Neural cell (in vitro differentiated cells): ENCODE measurements at regions not wholly inside any gene's neighbourhood (a gene's known extent, or its start where the extent isn't known, plus 50 kb on each side); places are given as distances from the start of the nearest gene placed in this dataset.

Experiments
- H2AFZ ChIP-seq: fragments of 200-600, 300-800 bp; sonication (generic), shearing (Covaris generic); 2 replicates; pipeline ENCODE4 v1.6.0; 2014; ENCODE audit warnings: low read depth, mild to moderate bottlenecking, antibody characterized with exemption, low read length, moderate library complexity
- H3F3A ChIP-seq: fragments of 200-600 bp; shearing (Covaris generic); 2 replicates; pipeline ENCODE4 v1.6.1; 2016; ENCODE audit warnings: mild to moderate bottlenecking, moderate library complexity, mixed read lengths, antibody characterized with exemption, low read length; ENCODE audit not compliant: insufficient read depth, poor library complexity, severe bottlenecking
- H3K27ac ChIP-seq: fragments of 200-600, 300-800 bp; sonication (generic), shearing (Covaris generic); 2 replicates; pipeline ENCODE4 v1.5.1; 2014; ENCODE audit warnings: mild to moderate bottlenecking, low read length, moderate library complexity
- H3K27me3 ChIP-seq: fragments of 300-800, 200-600 bp; sonication (generic), shearing (Covaris generic); 2 replicates; pipeline ENCODE4 v1.6.0; 2014; ENCODE audit warnings: mild to moderate bottlenecking, low read depth, low read length, moderate library complexity; ENCODE audit not compliant: insufficient read depth
- H3K36me3 ChIP-seq: fragments of 300-800, 200-600 bp; sonication (generic), shearing (Covaris generic); 2 replicates; pipeline ENCODE4 v1.5.1; 2014; ENCODE audit warnings: mild to moderate bottlenecking, antibody characterized with exemption, low read length, moderate library complexity; ENCODE audit not compliant: insufficient read depth
- H3K4me2 ChIP-seq: fragments of 300-800, 200-600 bp; sonication (generic), shearing (Covaris generic); 2 replicates; pipeline ENCODE4 v1.6.0; 2014; ENCODE audit warnings: mild to moderate bottlenecking, low read length
- H3K4me3 ChIP-seq: fragments of 300-800, 200-600 bp; sonication (generic), shearing (Covaris generic); 2 replicates; pipeline ENCODE4 v1.5.1; 2014; ENCODE audit warnings: mild to moderate bottlenecking, low read length, moderate library complexity
- H3K79me2 ChIP-seq: fragments of 200-600 bp; shearing (Covaris generic); replicated peaks from 2 replicates; pipeline ENCODE4 v1.6.0; 2014; ENCODE audit warnings: mild to moderate bottlenecking, low read length, moderate library complexity; ENCODE audit not compliant: insufficient read depth
- H3K9ac ChIP-seq: fragments of 300-800, 200-600 bp; sonication (generic), shearing (Covaris generic); 2 replicates; pipeline ENCODE4 v1.6.1; 2016; ENCODE audit warnings: mild to moderate bottlenecking, low read length, mixed read lengths
- H3K9me2 ChIP-seq: fragments of 200-600 bp; shearing (Covaris generic); 2 replicates; pipeline ENCODE4 v1.6.1; 2016; ENCODE audit warnings: mild to moderate bottlenecking, low read length, mixed read lengths; ENCODE audit not compliant: insufficient read depth
- H3K9me3 ChIP-seq: fragments of 200-600, 300-800 bp; sonication (generic), shearing (Covaris generic); 2 replicates; pipeline ENCODE4 v1.6.1; 2016; ENCODE audit warnings: mild to moderate bottlenecking, mixed run types, low read length, moderate library complexity, mixed read lengths
- H4K20me1 ChIP-seq: fragments of 200-600 bp; shearing (Covaris generic); 2 replicates; pipeline ENCODE4 v1.6.1; 2016; ENCODE audit warnings: mild to moderate bottlenecking, mixed run types; ENCODE audit not compliant: insufficient read depth
- EP300 ChIP-seq: fragments of 450-650 bp; conservative IDR thresholded peaks from 2 replicates; pipeline ENCODE4 v1.6.1; 2014; ENCODE audit warnings: antibody characterized with exemption, mild to moderate bottlenecking, moderate library complexity; ENCODE audit not compliant: poor library complexity, severe bottlenecking
- EZH2 ChIP-seq: fragments of 200-600, 300-800 bp; shearing (Covaris generic), sonication (generic); IDR thresholded peaks from 2 replicates; pipeline ENCODE4 v1.6.1; 2014; ENCODE audit warnings: antibody characterized with exemption, low read length, borderline replicate concordance, mild to moderate bottlenecking; ENCODE audit not compliant: insufficient read depth, poor library complexity, severe bottlenecking
- MXI1 ChIP-seq: fragments of 450-650 bp; conservative IDR thresholded peaks from 2 replicates; pipeline ENCODE4 v1.6.1; 2014; ENCODE audit warnings: antibody characterized with exemption, mild to moderate bottlenecking; ENCODE audit not compliant: poor library complexity, severe bottlenecking
- POLR2AphosphoS5 ChIP-seq: IDR thresholded peaks from 2 replicates; pipeline ENCODE4 v1.6.1; 2012
- RAD21 ChIP-seq: fragments of 450-650 bp; conservative IDR thresholded peaks from 2 replicates; pipeline ENCODE4 v1.6.1; 2014; ENCODE audit warnings: antibody characterized with exemption, mild to moderate bottlenecking, moderate library complexity
- SMC3 ChIP-seq: fragments of 450-650 bp; conservative IDR thresholded peaks from 2 replicates; pipeline ENCODE4 v1.6.1; 2014; ENCODE audit warnings: antibody characterized with exemption, mild to moderate bottlenecking, moderate library complexity; ENCODE audit not compliant: poor library complexity
- TAF1 ChIP-seq: IDR thresholded peaks from 2 replicates; pipeline ENCODE4 v1.6.1; 2012; ENCODE audit warnings: low read depth
- TF ChIP-seq, protein P1 (sequence below): fragments of 450-650 bp; IDR thresholded peaks from 2 replicates; pipeline ENCODE4 v1.5.1; 2014; ENCODE audit warnings: antibody characterized with exemption, mild to moderate bottlenecking, moderate library complexity; ENCODE audit not compliant: poor library complexity, severe bottlenecking
- TF ChIP-seq, protein P2 (sequence below): IDR thresholded peaks from 2 replicates; pipeline ENCODE4 v1.6.1; 2012; ENCODE audit warnings: borderline replicate concordance

- Histone ChIP-seq H3K36me3 (no peaks in the 10 kb centered on the region), H3K79me2 (no peaks in the 10 kb centered on the region), H2AFZ (no peak overlapping the region), H3K9ac (no peak overlapping the region), H3K27me3 (no peaks in the 10 kb centered on the region), H3K27ac (no peak overlapping the region), H3F3A (no peaks in the 10 kb centered on the region), H3K9me3 (no peaks in the 10 kb centered on the region), H4K20me1 (no peaks in the 10 kb centered on the region), H3K9me2 (no peaks in the 10 kb centered on the region), H3K4me2 (no peak overlapping the region), H3K4me3 (no peak overlapping the region)
- no peak for TF ChIP-seq EZH2
- no peak for TF ChIP-seq SMC3
- TF ChIP-seq, protein P1, sequence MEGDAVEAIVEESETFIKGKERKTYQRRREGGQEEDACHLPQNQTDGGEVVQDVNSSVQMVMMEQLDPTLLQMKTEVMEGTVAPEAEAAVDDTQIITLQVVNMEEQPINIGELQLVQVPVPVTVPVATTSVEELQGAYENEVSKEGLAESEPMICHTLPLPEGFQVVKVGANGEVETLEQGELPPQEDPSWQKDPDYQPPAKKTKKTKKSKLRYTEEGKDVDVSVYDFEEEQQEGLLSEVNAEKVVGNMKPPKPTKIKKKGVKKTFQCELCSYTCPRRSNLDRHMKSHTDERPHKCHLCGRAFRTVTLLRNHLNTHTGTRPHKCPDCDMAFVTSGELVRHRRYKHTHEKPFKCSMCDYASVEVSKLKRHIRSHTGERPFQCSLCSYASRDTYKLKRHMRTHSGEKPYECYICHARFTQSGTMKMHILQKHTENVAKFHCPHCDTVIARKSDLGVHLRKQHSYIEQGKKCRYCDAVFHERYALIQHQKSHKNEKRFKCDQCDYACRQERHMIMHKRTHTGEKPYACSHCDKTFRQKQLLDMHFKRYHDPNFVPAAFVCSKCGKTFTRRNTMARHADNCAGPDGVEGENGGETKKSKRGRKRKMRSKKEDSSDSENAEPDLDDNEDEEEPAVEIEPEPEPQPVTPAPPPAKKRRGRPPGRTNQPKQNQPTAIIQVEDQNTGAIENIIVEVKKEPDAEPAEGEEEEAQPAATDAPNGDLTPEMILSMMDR, result no peak
- TF ChIP-seq, protein P2, sequence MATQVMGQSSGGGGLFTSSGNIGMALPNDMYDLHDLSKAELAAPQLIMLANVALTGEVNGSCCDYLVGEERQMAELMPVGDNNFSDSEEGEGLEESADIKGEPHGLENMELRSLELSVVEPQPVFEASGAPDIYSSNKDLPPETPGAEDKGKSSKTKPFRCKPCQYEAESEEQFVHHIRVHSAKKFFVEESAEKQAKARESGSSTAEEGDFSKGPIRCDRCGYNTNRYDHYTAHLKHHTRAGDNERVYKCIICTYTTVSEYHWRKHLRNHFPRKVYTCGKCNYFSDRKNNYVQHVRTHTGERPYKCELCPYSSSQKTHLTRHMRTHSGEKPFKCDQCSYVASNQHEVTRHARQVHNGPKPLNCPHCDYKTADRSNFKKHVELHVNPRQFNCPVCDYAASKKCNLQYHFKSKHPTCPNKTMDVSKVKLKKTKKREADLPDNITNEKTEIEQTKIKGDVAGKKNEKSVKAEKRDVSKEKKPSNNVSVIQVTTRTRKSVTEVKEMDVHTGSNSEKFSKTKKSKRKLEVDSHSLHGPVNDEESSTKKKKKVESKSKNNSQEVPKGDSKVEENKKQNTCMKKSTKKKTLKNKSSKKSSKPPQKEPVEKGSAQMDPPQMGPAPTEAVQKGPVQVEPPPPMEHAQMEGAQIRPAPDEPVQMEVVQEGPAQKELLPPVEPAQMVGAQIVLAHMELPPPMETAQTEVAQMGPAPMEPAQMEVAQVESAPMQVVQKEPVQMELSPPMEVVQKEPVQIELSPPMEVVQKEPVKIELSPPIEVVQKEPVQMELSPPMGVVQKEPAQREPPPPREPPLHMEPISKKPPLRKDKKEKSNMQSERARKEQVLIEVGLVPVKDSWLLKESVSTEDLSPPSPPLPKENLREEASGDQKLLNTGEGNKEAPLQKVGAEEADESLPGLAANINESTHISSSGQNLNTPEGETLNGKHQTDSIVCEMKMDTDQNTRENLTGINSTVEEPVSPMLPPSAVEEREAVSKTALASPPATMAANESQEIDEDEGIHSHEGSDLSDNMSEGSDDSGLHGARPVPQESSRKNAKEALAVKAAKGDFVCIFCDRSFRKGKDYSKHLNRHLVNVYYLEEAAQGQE, result no peak
- no peak for TF ChIP-seq POLR2AphosphoS5
- no peak for TF ChIP-seq EP300
- no peak for TF ChIP-seq MXI1
- no peak for TF ChIP-seq RAD21
- TF ChIP-seq TAF1, result no peak
These were observed 193.9 kb downstream of the ZNF608 start for GRCh38 chr5:124552526-124552925.

DNA sequence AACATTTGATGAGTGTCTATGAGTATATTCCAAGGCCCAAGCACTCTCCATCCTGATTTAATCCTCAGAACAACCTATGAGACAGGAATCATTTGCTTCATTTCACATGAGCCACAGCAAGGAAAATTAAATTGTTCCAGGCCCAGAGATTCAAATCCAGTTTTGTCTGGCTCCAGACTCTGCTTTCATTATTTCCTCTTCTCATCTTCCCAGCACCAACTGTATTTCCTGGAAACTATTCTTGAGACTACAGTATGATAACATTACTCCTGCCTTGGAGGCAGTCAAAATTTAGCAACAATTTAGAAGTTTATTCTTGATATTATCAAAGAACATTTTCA lies 194.5 kb downstream of the ZNF608 start:
- Histone ChIP-seq H3K27ac (no peak overlapping the region), H3K36me3 (no peaks in the 10 kb centered on the region), H2AFZ (no peak overlapping the region), H3K27me3 (no peaks in the 10 kb centered on the region), H3K79me2 (no peaks in the 10 kb centered on the region), H4K20me1 (no peaks in the 10 kb centered on the region), H3K9me3 (no peaks in the 10 kb centered on the region), H3K4me2 (no peak overlapping the region), H3K4me3 (no peak overlapping the region), H3K9ac (no peak overlapping the region), H3K9me2 (no peaks in the 10 kb centered on the region), H3F3A (no peaks in the 10 kb centered on the region)
- TF ChIP-seq, protein P1, result no peak
- no peak for TF ChIP-seq MXI1
- TF ChIP-seq POLR2AphosphoS5, result no peak
- TF ChIP-seq, protein P2, result no peak
- TF ChIP-seq SMC3, result no peak
- TF ChIP-seq EP300, result no peak
- no peak for TF ChIP-seq EZH2
- no peak for TF ChIP-seq TAF1
- no peak for TF ChIP-seq RAD21
